ENCODE measurements at regions not wholly inside any gene's neighbourhood (a gene's known extent, or its start where the extent isn't known, plus 50 kb on each side); places are given as distances from the start of the nearest gene placed in this dataset.
"Not testable (repeated sequence)": the region's sequence is repeated elsewhere in the genome, so short reads cannot be mapped to it uniquely, and the experiment has no call there.

GRCh38 chr12:127014079-127014478 is 1252.9 kb upstream of the TMEM132C start:
- no peak for DNase-seq

DNA sequence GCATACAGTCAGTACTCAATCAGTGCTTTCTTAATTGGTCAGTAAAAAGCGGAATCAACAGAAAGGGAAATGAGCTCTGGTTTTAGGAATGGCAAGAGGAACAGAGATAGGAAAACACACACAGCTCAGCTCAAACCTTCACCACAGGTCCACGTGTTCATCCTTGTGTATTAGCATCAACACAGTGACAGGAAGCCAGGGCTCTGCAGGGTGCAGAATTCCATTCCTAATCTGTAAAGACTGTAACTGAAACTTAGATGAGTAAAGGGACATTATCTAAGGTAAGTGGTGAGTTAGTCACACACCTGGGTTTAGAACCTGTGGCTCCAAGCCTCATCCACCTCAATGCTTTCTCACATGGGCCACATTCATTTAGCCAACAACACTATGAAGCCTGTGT is 1242.2 kb upstream of the TMEM132C start:
- no peak for DNase-seq

GRCh38 chr12:127025545-127025944 is 1241.4 kb upstream of the TMEM132C start:
- no peak for DNase-seq

- no peak for DNase-seq
Observed at GRCh38 chr12:127035011-127035879, 1231.7 kb upstream of the TMEM132C start.

DNA sequence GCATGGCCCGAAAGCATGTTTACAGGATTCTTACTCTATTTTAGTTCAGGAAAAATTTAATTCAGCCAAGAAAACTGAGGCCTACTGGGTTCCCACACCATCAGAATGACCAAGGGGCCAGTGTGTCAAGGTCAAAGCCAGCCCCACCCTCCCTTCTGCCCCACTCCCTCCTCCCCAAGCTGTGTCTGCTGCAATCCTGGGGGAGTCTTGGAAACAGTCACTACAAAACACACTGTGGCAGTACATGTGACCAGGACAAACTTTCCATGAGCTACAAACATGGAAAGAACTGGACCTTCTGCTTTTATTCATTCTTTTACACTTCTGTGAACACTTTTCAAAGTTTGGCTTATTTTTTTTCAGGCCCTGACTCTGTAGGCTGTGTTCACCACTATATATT is 1228.8 kb upstream of the TMEM132C start:
- DNase-seq = no peak

GRCh38 chr12:127038761-127039160 is 1228.2 kb upstream of the TMEM132C start:
- no peak for DNase-seq

- no peak for DNase-seq
Observed at GRCh38 chr12:127041985-127042625, 1224.9 kb upstream of the TMEM132C start.

DNA sequence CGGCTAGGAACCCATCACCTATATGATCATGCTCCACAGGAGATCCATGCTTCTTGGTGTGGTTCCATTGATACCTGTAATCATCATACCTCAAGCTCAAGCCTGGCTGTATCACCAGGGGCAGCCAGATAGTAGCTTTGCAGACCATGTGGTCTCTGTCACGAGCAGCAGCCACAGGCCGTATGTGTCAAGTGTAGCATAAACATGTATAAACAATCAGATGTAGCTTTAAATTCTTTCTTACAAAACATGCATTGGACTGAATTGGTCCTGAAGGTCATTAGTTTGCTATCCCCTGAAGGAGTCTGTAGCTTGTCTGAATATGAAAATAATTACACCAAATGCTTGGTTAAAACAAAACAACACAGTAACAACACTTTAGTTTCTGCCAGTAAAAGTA is 1223.2 kb upstream of the TMEM132C start:
- DNase-seq = no peak

DNA sequence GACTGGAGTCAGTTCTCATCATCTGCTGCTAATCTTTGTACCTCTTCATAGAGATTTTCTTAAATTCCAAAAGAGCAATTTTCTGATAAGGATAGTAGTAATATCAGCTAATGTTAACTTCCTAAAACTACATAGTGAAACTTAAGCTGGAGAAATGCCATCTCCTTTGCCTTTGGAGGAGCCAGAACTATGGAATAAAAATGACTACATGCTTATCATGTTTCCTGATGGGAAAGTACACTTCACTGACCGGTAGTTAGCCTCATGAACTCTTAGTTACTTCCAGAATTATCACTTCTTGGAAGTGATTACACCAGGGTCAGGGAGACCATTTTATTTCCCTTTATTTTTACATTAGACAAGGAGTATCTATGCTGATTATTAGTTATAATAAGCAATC is 1222.1 kb upstream of the TMEM132C start:
- no peak for DNase-seq

DNA sequence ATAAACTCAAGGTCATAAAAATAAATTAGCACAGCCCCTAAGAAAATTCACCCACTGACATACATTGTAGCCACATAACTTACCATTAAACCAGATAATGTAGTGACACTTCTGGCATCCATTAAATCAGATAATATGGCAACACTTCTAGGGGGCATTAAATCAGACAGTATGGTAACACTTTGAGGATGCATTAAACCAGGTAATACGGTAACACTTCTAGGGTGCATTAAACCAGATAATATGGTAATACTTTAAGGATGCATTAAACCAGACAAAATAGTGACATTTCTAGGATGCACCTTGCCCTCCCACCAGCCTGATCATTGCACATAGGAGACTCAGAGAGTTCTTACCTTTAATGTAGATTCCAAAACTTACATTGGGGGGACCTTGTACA is 1220.5 kb upstream of the TMEM132C start:
- DNase-seq = no peak

DNA sequence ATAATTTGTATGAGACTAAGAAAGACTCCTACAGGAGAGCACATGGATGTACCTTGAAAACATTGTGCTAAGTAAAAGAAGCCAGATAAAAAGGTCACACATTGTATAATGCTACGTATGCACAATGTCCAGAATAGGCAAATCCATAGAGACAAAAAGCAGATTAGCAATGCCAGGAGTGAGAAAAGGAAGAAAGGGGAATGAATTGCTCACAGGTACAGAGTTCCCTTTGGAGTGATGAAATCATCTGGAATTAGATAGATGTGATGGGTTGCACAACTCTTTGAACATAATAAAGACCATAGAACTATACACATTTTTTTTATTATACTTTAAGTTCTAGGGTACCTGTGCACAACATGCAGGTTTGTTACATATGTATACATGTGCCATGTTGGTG is 1218.9 kb upstream of the TMEM132C start:
- no peak for DNase-seq

- not testable (repeated sequence) for DNase-seq
Observed at GRCh38 chr12:127048525-127048924, 1218.4 kb upstream of the TMEM132C start.

- no peak for DNase-seq
Observed at GRCh38 chr12:127051139-127051538, 1215.8 kb upstream of the TMEM132C start.

GRCh38 chr12:127052511-127053232 is 1214.3 kb upstream of the TMEM132C start:
- DNase-seq = no peak

DNA sequence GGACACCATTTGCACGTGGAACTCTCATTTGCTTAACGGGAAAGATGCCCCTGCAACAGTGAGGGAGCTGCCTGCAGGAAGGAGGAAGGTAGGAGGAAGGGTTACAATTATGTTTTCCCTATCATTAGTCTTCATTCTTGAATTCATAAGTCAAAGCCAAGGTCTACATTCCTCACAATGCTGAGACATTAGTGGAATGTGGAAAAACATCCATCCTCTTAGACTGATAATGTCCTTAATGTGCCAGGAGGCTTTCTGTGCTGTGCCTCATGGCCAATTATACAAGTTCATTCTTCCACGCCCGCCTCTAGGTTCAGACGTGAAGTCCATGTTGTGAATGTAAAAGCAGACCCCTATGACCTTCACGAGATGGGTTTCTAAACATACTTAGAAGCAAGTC is 1212.4 kb upstream of the TMEM132C start:
- DNase-seq = no peak

DNA sequence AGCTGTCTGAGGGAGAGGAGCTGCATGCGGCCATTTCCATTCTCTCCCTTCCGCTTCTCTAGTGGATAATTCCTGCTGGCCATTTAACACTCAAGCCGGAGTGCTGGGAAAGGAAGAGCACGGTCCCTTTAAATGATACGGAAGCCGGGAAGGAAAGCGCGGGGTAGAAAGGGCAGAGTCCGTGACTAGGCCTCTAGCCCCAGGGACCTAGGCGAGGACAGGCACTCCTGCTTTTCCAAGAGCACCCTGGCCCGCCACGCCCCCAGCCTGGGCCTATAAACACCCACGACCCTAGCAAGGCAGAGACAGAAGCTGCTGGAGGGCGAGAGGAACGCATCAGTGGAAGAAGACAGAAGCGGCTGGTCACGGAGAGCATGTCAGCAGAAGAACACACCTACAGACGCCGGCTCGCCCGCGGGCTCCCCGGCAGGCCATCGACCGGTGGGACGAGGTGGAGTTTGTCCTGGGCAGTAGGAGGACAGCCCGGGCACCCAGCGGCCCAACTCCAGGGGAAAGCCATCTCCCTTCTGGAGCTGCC is 1206.6 kb upstream of the TMEM132C start:
- DNase-seq = peak; percentile 94

- peak; percentile 59 for DNase-seq
Observed at GRCh38 chr12:127060933-127061332, 1206.0 kb upstream of the TMEM132C start.

- peak; percentile 66 for DNase-seq
Observed at GRCh38 chr12:127063339-127064072, 1203.5 kb upstream of the TMEM132C start.

DNA sequence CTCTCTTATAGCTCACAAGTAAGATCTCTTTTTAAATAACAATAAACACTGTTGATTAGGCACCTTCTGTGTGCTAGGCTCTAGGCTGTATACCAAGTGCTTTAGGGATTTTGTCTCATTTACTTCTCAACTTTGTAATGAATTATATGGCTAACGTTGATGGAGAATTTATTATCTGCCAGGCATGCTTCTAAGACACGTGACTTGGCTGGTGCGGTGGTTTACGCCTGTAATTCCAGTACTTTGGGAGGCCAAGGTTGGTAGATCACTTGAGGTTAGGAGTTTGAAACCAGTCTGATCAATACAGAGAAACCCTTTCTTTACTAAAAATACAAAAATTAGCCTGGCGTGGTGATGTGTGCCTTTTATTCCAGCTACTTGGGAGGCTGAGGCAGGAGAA is 1202.8 kb upstream of the TMEM132C start:
- DNase-seq = no peak

DNA sequence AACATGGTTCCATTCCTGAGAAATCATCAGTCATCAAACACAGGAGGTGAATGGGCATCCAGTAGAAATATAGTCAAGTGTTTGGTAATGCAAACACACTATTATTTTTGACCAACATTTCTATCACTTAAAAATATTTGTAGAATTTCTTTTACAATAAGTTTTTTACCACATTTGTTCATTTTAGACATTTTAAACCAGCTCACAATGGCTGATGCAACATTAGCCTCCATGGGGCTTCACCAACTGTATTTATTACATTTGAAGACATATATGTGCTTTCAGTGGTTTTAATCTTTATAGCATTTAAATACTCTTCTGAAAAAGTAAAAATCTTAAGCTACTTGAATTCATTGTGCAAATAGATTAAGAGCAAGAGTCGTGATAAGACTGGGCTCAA is 1201.4 kb upstream of the TMEM132C start:
- no peak for DNase-seq

DNA sequence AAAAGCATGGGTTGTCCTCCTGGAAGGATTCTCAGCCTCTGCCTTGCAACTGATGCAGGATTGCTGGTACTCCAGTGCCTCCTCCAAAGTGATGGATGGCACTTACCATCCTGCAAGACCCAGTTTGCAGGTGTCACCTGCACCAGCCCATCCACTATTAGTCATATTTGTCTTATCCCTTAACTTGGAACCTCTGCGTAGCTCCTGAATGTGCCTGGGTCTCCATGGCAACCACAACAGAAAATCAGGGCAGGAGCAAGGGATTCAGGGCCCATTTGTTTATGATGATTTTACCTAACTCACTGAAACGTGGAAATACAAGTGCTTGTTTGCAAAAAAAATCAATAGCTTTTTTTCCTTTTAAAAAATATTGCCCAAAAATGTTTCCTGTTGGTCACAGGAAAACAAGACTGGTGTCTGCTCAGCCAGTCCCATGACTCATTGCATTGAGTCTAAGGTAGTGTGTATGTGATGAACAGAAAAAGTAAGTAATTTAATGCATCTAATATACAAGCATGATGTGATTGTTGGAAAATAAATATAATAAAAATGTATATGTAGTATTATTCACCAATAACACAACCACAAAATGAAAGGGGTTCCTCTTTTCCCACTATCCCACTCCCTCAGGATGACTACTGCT is 1196.3 kb upstream of the TMEM132C start:
- no peak for DNase-seq

DNA sequence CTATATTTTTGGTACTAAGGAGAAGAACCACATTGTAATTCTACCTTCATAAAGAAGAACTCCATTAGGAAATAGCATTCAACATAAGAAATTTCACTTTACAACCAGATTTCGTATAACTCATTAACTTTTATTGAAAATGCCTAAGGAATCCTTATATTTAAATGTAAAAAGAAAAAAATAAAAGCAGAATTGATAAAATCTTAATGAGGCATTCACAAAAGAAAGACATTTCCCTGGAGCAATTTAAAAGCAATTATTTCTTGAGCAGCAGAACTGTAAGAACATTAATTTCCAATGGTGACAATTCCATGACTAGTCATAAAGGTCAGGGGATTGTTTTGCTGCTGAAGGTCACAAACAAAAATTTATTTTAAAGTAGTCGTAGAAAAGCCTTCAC is 1192.8 kb upstream of the TMEM132C start:
- no peak for DNase-seq

Measured in NCI-H510A treated with DMSO at 0.1 percent for 48 hours (cell line).